T follicular helper cell (primary cell): ENCODE measurements at regions not wholly inside any gene's neighbourhood (a gene's known extent, or its start where the extent isn't known, plus 50 kb on each side); places are given as distances from the start of the nearest gene placed in this dataset.
"Not testable (repeated sequence)": the region's sequence is repeated elsewhere in the genome, so short reads cannot be mapped to it uniquely, and the experiment has no call there.

Experiments used
- DNase-seq: peaks from one replicate; pipeline ENCODE4 v3.0.0-alpha.2; 2020; ENCODE audit warnings: low read depth

GRCh38 chr5:96133341-96134079 is 171.9 kb upstream of the ELL2 start:
- DNase-seq: no peak

GRCh38 chr5:96129276-96129675 is 167.6 kb upstream of the ELL2 start:
- DNase-seq: no peak

GRCh38 chr5:96128204-96128864 is 166.7 kb upstream of the ELL2 start:
- DNase-seq: no peak

- DNase-seq: no peak
Measured at GRCh38 chr5:96127538-96127937, 165.9 kb upstream of the ELL2 start.

GRCh38 chr5:96125231-96125891 is 163.7 kb upstream of the ELL2 start:
- DNase-seq: no peak

- DNase-seq: no peak
Measured at GRCh38 chr5:96124589-96124988, 162.9 kb upstream of the ELL2 start.

GRCh38 chr5:96123418-96123817 is 161.8 kb upstream of the ELL2 start:
- DNase-seq: no peak

- DNase-seq: no peak
Measured at GRCh38 chr5:96121364-96121763, 159.7 kb upstream of the ELL2 start.

- no peak for DNase-seq
Measured at GRCh38 chr5:96120120-96120519, 158.5 kb upstream of the ELL2 start.

GRCh38 chr5:96117771-96118651 is 156.4 kb upstream of the ELL2 start:
- DNase-seq: no peak

- no peak for DNase-seq
Measured at GRCh38 chr5:96115147-96115807, 153.6 kb upstream of the ELL2 start.

GRCh38 chr5:96114736-96115135 is 153.1 kb upstream of the ELL2 start:
- no peak for DNase-seq

- no peak for DNase-seq
Measured at GRCh38 chr5:96113170-96113939, 151.7 kb upstream of the ELL2 start.

GRCh38 chr5:96112703-96113102 is 151.1 kb upstream of the ELL2 start:
- DNase-seq: no peak

- DNase-seq: no peak
Measured at GRCh38 chr5:96112123-96112670, 150.5 kb upstream of the ELL2 start.

GRCh38 chr5:96111080-96111756 is 149.6 kb upstream of the ELL2 start:
- DNase-seq: no peak

GRCh38 chr5:96110300-96110699 is 148.6 kb upstream of the ELL2 start:
- no peak for DNase-seq

GRCh38 chr5:96108629-96109028 is 147.0 kb upstream of the ELL2 start:
- DNase-seq: not testable (repeated sequence)

- not testable (repeated sequence) for DNase-seq
Measured at GRCh38 chr5:96103829-96104228, 142.2 kb upstream of the ELL2 start.
